ENCODE measurements at regions not wholly inside any gene's neighbourhood (a gene's known extent, or its start where the extent isn't known, plus 50 kb on each side); places are given as distances from the start of the nearest gene placed in this dataset.
"Not testable (repeated sequence)": the region's sequence is repeated elsewhere in the genome, so short reads cannot be mapped to it uniquely, and the experiment has no call there.

DNA sequence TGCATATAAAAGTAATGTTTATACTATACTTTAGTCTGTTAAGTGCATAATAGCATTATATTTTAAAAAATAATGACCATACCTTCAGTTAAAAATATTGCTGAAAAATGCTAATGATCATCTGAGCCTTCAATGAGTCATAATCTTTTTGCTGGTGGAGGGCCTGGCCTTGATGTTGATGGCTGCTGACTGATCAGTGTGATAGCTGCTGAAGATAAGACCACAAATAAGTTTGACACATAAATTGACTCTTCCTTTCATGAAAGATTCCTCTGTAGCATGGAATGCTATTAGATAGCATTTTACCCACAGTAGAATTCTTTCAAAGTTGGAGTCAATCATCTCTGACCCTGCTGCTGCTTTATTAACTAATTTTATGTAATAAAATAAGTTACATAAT is 128.4 kb upstream of the CCDC85A start:
- H3K4me3 ChIP-seq (ENCODE audit: low read depth, low read length): no peak overlapping the region
- no peaks in the 10 kb centered on the region for H3K27me3 ChIP-seq (ENCODE audit: control insufficient read depth, insufficient read depth, low read length)
- FAIRE-seq: no peak
- DNase-seq (ENCODE audit: low read depth): no peak
- TF ChIP-seq, protein P1, sequence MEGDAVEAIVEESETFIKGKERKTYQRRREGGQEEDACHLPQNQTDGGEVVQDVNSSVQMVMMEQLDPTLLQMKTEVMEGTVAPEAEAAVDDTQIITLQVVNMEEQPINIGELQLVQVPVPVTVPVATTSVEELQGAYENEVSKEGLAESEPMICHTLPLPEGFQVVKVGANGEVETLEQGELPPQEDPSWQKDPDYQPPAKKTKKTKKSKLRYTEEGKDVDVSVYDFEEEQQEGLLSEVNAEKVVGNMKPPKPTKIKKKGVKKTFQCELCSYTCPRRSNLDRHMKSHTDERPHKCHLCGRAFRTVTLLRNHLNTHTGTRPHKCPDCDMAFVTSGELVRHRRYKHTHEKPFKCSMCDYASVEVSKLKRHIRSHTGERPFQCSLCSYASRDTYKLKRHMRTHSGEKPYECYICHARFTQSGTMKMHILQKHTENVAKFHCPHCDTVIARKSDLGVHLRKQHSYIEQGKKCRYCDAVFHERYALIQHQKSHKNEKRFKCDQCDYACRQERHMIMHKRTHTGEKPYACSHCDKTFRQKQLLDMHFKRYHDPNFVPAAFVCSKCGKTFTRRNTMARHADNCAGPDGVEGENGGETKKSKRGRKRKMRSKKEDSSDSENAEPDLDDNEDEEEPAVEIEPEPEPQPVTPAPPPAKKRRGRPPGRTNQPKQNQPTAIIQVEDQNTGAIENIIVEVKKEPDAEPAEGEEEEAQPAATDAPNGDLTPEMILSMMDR (IDR thresholded peaks at IDR 0.05; ENCODE audit: insufficient read depth, low read length, severe bottlenecking): no peak
- H3K36me3 ChIP-seq (ENCODE audit: control insufficient read depth, insufficient read depth, low read length): no peaks in the 10 kb centered on the region

DNA sequence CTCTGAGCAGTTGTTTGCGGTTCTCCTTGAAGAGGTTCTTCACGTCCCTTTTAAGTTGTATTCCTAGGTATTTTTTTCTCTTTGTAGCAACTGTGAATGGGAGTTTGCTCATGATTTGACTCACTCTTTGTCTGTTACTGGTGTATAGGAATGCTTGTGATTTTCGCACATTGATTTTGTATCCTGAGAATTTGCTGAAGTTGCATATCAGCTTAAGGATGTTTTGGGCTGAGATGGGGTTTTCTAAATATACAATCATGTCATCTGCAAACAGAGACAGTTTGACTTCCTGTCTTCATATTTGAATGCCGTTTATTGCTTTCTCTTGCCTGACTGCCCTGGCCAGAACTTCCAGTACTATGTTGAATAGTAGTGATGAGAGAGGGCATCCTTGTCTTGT is 122.5 kb upstream of the CCDC85A start:
- not testable (repeated sequence) for H3K4me3 ChIP-seq (ENCODE audit: low read depth, low read length); FAIRE-seq; DNase-seq (ENCODE audit: low read depth); H3K27me3 ChIP-seq (ENCODE audit: control insufficient read depth, insufficient read depth, low read length); H3K36me3 ChIP-seq (ENCODE audit: control insufficient read depth, insufficient read depth, low read length)

DNA sequence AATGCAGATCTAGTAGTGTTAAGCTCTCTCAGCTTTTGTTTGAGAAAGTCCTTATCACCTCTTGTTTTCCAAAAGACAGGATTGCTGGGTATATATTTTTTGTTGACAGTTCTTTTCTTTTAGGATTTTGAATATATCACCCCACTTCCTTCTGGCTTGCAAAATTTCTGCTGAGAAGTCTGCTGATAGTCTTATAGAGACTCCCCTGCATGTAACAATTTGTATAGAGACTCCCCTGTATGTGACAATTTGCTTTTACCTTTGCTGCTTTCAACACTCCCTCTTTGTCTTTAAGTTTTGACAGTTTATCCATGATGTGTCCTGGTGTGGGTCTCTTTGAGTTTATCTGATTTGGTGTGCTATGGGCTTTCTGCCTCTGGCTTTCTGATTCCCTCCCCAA is 115.0 kb upstream of the CCDC85A start:
- Histone ChIP-seq H3K36me3 (ENCODE audit: control insufficient read depth, insufficient read depth, low read length) (no peaks in the 10 kb centered on the region), H3K27me3 (ENCODE audit: control insufficient read depth, insufficient read depth, low read length) (no peaks in the 10 kb centered on the region), H3K4me3 (ENCODE audit: low read depth, low read length) (no peak overlapping the region)
- TF ChIP-seq, protein P1 (IDR thresholded peaks at IDR 0.05; ENCODE audit: insufficient read depth, low read length, severe bottlenecking): no peak
- DNase-seq (ENCODE audit: low read depth) (no peak), FAIRE-seq (no peak)

DNA sequence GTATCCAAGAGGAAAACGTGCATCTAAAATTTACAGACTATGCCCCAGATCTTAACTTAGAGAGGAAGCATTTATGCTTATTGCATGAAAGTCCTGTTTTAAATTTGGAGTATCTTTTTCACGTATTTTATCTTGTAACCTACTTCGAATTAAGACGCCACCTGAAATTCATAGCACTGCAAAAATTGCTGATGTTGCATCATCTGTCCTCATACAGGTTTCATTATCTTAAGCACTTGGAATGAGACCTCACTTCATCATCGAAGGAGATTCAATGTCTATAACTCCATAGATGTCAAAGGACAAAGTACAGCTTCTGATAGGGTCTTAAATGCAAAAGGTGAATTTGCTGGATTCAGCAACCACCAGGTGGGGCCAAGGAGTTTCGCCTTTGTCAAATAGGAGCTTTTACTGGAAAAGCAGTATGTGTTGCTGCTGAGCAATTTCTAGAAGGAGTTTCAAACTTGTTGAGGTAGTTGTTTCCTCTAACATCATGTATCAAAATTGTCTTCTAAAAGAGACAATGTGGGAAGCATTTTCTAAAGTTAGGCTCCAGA is 106.4 kb upstream of the CCDC85A start:
- Histone ChIP-seq H3K36me3 (ENCODE audit: control insufficient read depth, insufficient read depth, low read length) (no peaks in the 10 kb centered on the region), H3K27me3 (ENCODE audit: control insufficient read depth, insufficient read depth, low read length) (no peaks in the 10 kb centered on the region), H3K4me3 (ENCODE audit: low read depth, low read length) (no peak overlapping the region)
- TF ChIP-seq, protein P1 (IDR thresholded peaks at IDR 0.05; ENCODE audit: insufficient read depth, low read length, severe bottlenecking): peak; percentile 59
- FAIRE-seq (no peak), DNase-seq (ENCODE audit: low read depth) (peak; percentile 34)

DNA sequence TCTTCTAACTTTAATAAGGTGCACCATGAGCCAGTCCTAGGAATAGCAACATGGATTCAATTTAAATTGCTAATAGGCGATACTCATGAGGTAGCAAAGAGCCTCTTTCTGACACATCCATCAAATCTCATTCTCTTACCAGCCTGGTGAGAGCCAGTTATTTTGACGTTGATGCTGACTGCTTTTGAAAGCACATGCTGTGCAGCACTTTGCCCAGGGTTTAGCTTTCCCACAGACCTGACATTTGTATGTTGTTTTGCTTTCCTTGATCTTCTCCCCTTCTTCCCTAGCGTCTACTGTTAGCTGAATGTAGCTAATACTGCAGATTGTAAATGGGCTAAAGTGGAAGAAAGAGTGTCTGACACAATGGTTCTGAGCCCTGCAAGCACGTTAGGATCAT is 101.1 kb upstream of the CCDC85A start:
- TF ChIP-seq, protein P1 (IDR thresholded peaks at IDR 0.05; ENCODE audit: insufficient read depth, low read length, severe bottlenecking): no peak
- H3K4me3 ChIP-seq (ENCODE audit: low read depth, low read length): no peak overlapping the region
- no peaks in the 10 kb centered on the region for H3K27me3 ChIP-seq (ENCODE audit: control insufficient read depth, insufficient read depth, low read length)
- DNase-seq (ENCODE audit: low read depth) (no peak), FAIRE-seq (no peak)
- no peaks in the 10 kb centered on the region for H3K36me3 ChIP-seq (ENCODE audit: control insufficient read depth, insufficient read depth, low read length)

DNA sequence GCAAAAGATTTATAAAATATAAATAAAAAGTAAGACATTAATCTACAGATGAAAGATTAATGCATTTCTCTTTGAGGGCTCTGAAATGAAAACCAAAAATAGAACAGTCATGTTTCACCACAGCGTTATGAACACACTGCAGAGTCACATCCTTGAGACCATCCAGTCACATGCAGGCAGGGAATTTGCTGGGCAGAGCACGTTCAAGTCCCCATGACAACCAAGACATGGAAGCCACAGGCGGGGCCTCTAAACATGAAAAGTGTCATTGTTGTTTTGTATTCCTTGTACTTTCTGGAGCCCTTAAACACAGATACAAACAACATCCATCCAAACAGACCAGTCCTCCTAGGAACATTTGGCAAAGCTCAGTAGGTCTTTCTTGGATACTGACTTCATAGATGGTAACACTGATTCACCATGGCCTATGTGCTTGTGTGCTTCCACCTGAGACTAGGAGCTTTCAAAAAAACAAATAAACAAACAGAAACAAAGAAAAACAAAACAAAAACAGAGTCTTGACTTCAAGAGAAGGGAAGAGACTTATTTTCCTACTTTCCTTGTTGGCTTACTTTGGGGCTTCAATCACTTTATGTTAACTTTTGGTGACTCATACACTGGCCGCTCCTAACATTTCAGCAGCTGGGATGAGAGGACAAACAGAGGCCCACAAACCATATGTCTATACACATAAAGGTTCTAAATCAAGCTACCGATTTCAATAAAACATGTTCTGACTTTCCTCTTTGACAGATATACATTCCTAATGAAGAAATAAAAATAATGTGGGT is 99.5 kb upstream of the CCDC85A start:
- Histone ChIP-seq H3K36me3 (ENCODE audit: control insufficient read depth, insufficient read depth, low read length) (no peaks in the 10 kb centered on the region), H3K27me3 (ENCODE audit: control insufficient read depth, insufficient read depth, low read length) (no peaks in the 10 kb centered on the region), H3K4me3 (ENCODE audit: low read depth, low read length) (no peak overlapping the region)
- TF ChIP-seq, protein P1 (IDR thresholded peaks at IDR 0.05; ENCODE audit: insufficient read depth, low read length, severe bottlenecking): no peak
- FAIRE-seq (no peak), DNase-seq (ENCODE audit: low read depth) (no peak)
